ENCODE measurements at regions not wholly inside any gene's neighbourhood (a gene's known extent, or its start where the extent isn't known, plus 50 kb on each side); places are given as distances from the start of the nearest gene placed in this dataset.

DNA sequence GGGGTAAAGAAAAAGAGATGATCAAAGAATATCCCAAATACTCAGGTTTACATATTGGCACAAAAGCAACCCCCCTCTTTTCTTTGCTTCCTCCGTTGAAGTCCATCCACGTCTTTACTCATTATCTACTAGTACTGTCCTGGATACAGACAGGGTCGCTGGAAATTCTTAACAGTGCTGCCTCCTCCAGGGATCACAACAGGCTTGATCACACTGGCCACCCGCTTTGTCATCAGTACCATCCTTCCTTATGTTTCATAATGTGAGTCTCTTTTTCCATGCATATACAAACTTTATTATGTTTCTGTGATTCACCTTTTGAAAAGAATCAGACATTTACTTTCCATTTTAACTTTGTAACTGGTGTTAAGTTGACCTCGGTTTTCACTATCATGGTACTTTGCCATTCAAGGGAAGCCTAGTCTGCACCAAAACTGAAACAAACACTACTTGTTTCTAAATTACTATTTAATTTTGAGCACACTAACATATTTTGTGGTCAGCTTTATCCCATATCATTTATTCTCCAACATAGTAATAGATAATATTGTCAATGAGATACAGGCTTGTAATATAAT, 387.5 kb upstream of the PPP1R2C start:
- DNase-seq, result no peak

DNA sequence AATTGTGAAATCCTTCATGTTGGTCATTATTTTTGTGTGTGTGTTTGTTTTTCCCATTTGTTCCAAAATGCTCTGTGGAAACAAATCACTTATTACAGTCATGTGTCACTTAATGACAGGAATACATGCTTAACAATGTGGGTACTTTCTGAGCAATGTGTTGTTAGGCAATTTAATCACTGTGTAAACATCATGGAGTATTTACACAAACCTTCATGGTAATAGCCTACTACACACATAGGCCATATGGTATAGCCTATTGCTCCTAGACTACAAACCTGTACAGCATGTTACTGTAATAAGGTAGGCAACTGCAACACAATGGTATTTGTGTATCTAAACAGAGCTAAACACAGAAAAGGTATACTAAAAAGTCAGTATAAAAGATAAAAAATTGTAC, 388.9 kb upstream of the PPP1R2C start:
- TF ChIP-seq, protein P1, sequence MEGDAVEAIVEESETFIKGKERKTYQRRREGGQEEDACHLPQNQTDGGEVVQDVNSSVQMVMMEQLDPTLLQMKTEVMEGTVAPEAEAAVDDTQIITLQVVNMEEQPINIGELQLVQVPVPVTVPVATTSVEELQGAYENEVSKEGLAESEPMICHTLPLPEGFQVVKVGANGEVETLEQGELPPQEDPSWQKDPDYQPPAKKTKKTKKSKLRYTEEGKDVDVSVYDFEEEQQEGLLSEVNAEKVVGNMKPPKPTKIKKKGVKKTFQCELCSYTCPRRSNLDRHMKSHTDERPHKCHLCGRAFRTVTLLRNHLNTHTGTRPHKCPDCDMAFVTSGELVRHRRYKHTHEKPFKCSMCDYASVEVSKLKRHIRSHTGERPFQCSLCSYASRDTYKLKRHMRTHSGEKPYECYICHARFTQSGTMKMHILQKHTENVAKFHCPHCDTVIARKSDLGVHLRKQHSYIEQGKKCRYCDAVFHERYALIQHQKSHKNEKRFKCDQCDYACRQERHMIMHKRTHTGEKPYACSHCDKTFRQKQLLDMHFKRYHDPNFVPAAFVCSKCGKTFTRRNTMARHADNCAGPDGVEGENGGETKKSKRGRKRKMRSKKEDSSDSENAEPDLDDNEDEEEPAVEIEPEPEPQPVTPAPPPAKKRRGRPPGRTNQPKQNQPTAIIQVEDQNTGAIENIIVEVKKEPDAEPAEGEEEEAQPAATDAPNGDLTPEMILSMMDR (IDR thresholded peaks at IDR 0.05; ENCODE audit: low read depth, low read length, missing control alignments), result no peak
- Histone ChIP-seq H3K27me3 (replicated peaks) (no peaks in the 10 kb centered on the region), H3K36me3 (replicated peaks) (no peaks in the 10 kb centered on the region), H3K27ac (no peak overlapping the region), H3K4me3 (ENCODE audit: low read depth, low read length) (no peak overlapping the region)
- in situ Hi-C loops (cut with HindIII; ENCODE audit: low pct_ligation_motif_present, low sequenced_read_pairs), result no loop called here
- no peak for DNase-seq

More for the DNA sequence above, 387.5 kb upstream of the PPP1R2C start:
- H3K27ac ChIP-seq, result no peak overlapping the region
- H3K4me3 ChIP-seq (ENCODE audit: low read depth, low read length), result no peak overlapping the region
- TF ChIP-seq, protein P1 (IDR thresholded peaks at IDR 0.05; ENCODE audit: low read depth, low read length, missing control alignments), result no peak
- no peaks in the 10 kb centered on the region for H3K27me3 ChIP-seq (replicated peaks)
- in situ Hi-C loops (cut with HindIII; ENCODE audit: low pct_ligation_motif_present, low sequenced_read_pairs), result no loop called here
- H3K36me3 ChIP-seq (replicated peaks), result no peaks in the 10 kb centered on the region

- Histone ChIP-seq H3K36me3 (replicated peaks) (no peaks in the 10 kb centered on the region), H3K27ac (no peak overlapping the region), H3K27me3 (replicated peaks) (no peaks in the 10 kb centered on the region), H3K4me3 (ENCODE audit: low read depth, low read length) (no peak overlapping the region)
- no peak for DNase-seq
- in situ Hi-C loops (cut with HindIII; ENCODE audit: low pct_ligation_motif_present, low sequenced_read_pairs), result no loop called here
- TF ChIP-seq, protein P1 (IDR thresholded peaks at IDR 0.05; ENCODE audit: low read depth, low read length, missing control alignments), result no peak
Measured at GRCh38 chrX:43175434-43175833, 397.5 kb upstream of the PPP1R2C start.

GRCh38 chrX:43176686-43177085, 398.7 kb upstream of the PPP1R2C start:
- in situ Hi-C loops (cut with HindIII; ENCODE audit: low pct_ligation_motif_present, low sequenced_read_pairs), result no loop called here

DNA sequence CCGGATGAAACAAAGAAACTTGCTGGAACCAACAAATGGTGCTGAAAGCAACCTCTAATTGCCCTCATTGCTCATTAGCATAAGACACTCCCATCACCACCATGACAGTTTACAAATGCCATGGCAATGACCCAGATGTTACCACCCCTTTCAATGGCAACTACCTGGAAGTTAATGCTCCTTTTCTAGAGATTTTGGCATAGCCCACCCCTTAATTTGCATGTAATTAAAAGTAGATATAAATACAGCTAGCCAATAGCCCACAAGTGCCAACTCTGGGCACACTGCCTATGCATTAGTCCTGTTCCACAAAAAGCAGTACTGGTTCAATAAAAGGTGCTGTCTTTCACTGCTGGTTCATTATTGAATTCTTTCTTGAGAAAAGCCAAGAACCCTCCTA, 410.3 kb upstream of the PPP1R2C start:
- TF ChIP-seq, protein P1 (IDR thresholded peaks at IDR 0.05; ENCODE audit: low read depth, low read length, missing control alignments), result no peak
- H3K4me3 ChIP-seq (ENCODE audit: low read depth, low read length), result no peak overlapping the region

More at GRCh38 chrX:43176686-43177085, 398.7 kb upstream of the PPP1R2C start:
- no peak for DNase-seq
- TF ChIP-seq, protein P1 (IDR thresholded peaks at IDR 0.05; ENCODE audit: low read depth, low read length, missing control alignments), result no peak
- Histone ChIP-seq H3K4me3 (ENCODE audit: low read depth, low read length) (no peak overlapping the region), H3K27me3 (replicated peaks) (no peaks in the 10 kb centered on the region), H3K27ac (no peak overlapping the region), H3K36me3 (replicated peaks) (no peaks in the 10 kb centered on the region)

DNA sequence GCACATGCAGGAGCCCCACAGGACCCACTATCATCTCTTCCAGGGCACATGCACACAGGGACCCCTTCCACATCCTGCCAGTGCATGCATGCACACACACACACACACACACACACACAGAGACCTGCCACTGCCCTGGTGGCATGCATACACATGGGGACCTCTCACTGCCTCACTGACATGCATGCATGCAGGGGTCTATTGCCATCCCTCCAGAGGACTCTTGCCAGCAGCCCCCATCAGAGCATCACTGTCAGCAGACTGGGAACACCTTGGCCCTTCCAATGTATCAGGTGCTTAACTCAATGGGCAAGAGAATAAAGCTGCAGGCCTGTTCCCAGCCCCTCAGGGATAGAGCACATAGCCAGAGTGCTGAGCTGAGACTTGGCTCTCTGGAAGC, 433.6 kb upstream of the PPP1R2C start:
- DNase-seq, result no peak
- TF ChIP-seq, protein P1 (IDR thresholded peaks at IDR 0.05; ENCODE audit: low read depth, low read length, missing control alignments), result no peak
- Histone ChIP-seq H3K27ac (no peak overlapping the region), H3K4me3 (ENCODE audit: low read depth, low read length) (no peak overlapping the region), H3K36me3 (replicated peaks) (no peaks in the 10 kb centered on the region), H3K27me3 (replicated peaks) (no peaks in the 10 kb centered on the region)
- in situ Hi-C loops (cut with HindIII; ENCODE audit: low pct_ligation_motif_present, low sequenced_read_pairs), result no loop called here

More for the DNA sequence above, 410.3 kb upstream of the PPP1R2C start:
- DNase-seq, result no peak
- H3K27me3 ChIP-seq (replicated peaks), result no peaks in the 10 kb centered on the region
- in situ Hi-C loops (cut with HindIII; ENCODE audit: low pct_ligation_motif_present, low sequenced_read_pairs), result no loop called here
- no peaks in the 10 kb centered on the region for H3K36me3 ChIP-seq (replicated peaks)
- no peak overlapping the region for H3K27ac ChIP-seq
